WTC11 (cell line): ENCODE measurements at regions not wholly inside any gene's neighbourhood (a gene's known extent, or its start where the extent isn't known, plus 50 kb on each side); places are given as distances from the start of the nearest gene placed in this dataset.
"Not testable (repeated sequence)": the region's sequence is repeated elsewhere in the genome, so short reads cannot be mapped to it uniquely, and the experiment has no call there.

Source experiments
- ATAC-seq: fragments of 200-7000 bp; cut with Tn5 transposase; 2 replicates; pipeline ENCODE4 v1.10.0; 2021; ENCODE audit warnings: mild to moderate bottlenecking, moderate library complexity
- CTCF ChIA-PET: fragments of 300-600 bp; sonication (Branson Sonifier 250); formaldehyde crosslinking; loops from one replicate; lab custom pipeline; 2021; ENCODE audit warnings: antibody characterized with exemption; lab: Charles Lee
- POLR2A ChIA-PET: fragments of 350-600 bp; sonication (Branson Sonifier 250); formaldehyde crosslinking; loops from one replicate; lab custom pipeline; 2021; ENCODE audit warnings: antibody characterized with exemption; lab: Charles Lee
- DNase-seq: peaks from one replicate; pipeline ENCODE4 v3.0.0; 2021; ENCODE audit warnings: low spot score
- H3K27ac Mint-ChIP-seq: 2 replicates; pipeline ENCODE4 v1.8.0; 2021; ENCODE audit warnings: mixed read lengths
- H3K27me3 Mint-ChIP-seq: 2 replicates; pipeline ENCODE4 v1.8.0; 2021; ENCODE audit warnings: low read depth, mild to moderate bottlenecking, moderate library complexity, mixed read lengths
- H3K36me3 Mint-ChIP-seq: 2 replicates; pipeline ENCODE4 v1.8.0; 2021; ENCODE audit warnings: mixed read lengths
- H3K4me1 Mint-ChIP-seq: 2 replicates; pipeline ENCODE4 v1.8.0; 2022; ENCODE audit warnings: mixed read lengths
- H3K4me3 Mint-ChIP-seq: 2 replicates; pipeline ENCODE4 v1.8.0; 2021; ENCODE audit warnings: mild to moderate bottlenecking, moderate library complexity, mixed read lengths
- H3K9me3 Mint-ChIP-seq: 2 replicates; pipeline ENCODE4 v1.8.0; 2021; ENCODE audit warnings: mixed read lengths
- ESRRA ChIP-seq: sonication (generic); formaldehyde crosslinking; IDR thresholded peaks from 2 replicates; pipeline ENCODE4 v1.8.1; 2022; ENCODE audit warnings: mild to moderate bottlenecking, missing genetic modification reagents, borderline replicate concordance
- ETV6 ChIP-seq: sonication (generic); formaldehyde crosslinking; IDR thresholded peaks from 2 replicates; pipeline ENCODE4 v1.8.1; 2022; ENCODE audit warnings: mild to moderate bottlenecking, missing genetic modification reagents
- FOXJ3 ChIP-seq: sonication (generic); formaldehyde crosslinking; IDR thresholded peaks from 2 replicates; pipeline ENCODE4 v1.9.0; 2021; ENCODE audit warnings: missing genetic modification reagents, mild to moderate bottlenecking, borderline replicate concordance
- IRF2 ChIP-seq: sonication (generic); formaldehyde crosslinking; IDR thresholded peaks from 2 replicates; pipeline ENCODE4 v1.8.0; 2022; ENCODE audit warnings: low read depth, missing genetic modification reagents, borderline replicate concordance
- NFYB ChIP-seq: sonication (generic); formaldehyde crosslinking; conservative IDR thresholded peaks from 2 replicates; pipeline ENCODE4 v1.8.0; 2022; ENCODE audit warnings: low read depth, missing genetic modification reagents
- NR2C2 ChIP-seq: sonication (generic); formaldehyde crosslinking; IDR thresholded peaks from 2 replicates; pipeline ENCODE4 v1.8.0; 2022; ENCODE audit warnings: mild to moderate bottlenecking, missing genetic modification reagents
- RORB ChIP-seq: fragments of 250-450 bp; sonication (Bioruptor Pico); IDR thresholded peaks from 2 replicates; pipeline ENCODE4 v1.9.0; 2021; ENCODE audit warnings: mild to moderate bottlenecking
- ZNF219 ChIP-seq: sonication (generic); formaldehyde crosslinking; IDR thresholded peaks from 2 replicates; pipeline ENCODE4 v1.8.0; 2023; ENCODE audit warnings: missing genetic modification reagents, mild to moderate bottlenecking, borderline replicate concordance
- TF ChIP-seq, protein P1 (sequence below): sonication (generic); formaldehyde crosslinking; IDR thresholded peaks from 2 replicates; pipeline ENCODE4 v1.8.1; 2023; ENCODE audit warnings: mild to moderate bottlenecking, missing genetic modification reagents, moderate library complexity
- TF ChIP-seq, protein P2 (sequence below): sonication (generic); formaldehyde crosslinking; IDR thresholded peaks from 2 replicates; pipeline ENCODE4 v1.8.1; 2023; ENCODE audit warnings: mild to moderate bottlenecking, moderate library complexity, missing genetic modification reagents
- TF ChIP-seq, protein P3 (sequence below): sonication (generic); formaldehyde crosslinking; IDR thresholded peaks from 2 replicates; pipeline ENCODE4 v1.8.0; 2023; ENCODE audit warnings: missing genetic modification reagents
- TF ChIP-seq, protein P4 (sequence below): sonication (generic); formaldehyde crosslinking; IDR thresholded peaks from 2 replicates; pipeline ENCODE4 v1.8.0; 2023; ENCODE audit warnings: mild to moderate bottlenecking, missing genetic modification reagents

DNA sequence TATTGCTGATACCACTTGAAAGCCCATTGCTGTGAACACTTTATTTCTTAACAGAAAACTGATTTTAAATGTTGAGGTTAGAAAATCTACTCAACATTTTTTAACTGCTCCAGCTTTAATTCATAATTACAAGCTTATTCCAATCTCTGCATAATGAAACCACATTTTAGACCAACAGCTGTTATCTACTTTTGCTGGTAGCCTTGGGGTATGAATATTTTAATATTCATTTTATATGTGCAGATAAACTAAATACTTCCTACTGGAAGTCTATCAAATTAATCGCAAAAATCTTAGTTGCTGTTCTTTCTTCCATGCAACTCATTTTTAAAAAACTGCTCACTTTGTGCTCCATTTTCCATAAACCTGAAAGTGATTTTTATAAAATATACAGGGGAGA, 189.3 kb upstream of the SLC35B3 start:
- Mint-ChIP-seq H3K27me3 (no peaks in the 10 kb centered on the region), H3K4me1 (no peaks in the 10 kb centered on the region), H3K9me3 (no peaks in the 10 kb centered on the region), H3K36me3 (no peaks in the 10 kb centered on the region), H3K4me3 (no peak overlapping the region), H3K27ac (no peak overlapping the region)
- DNase-seq (no peak), ATAC-seq (no peak)
- ChIA-PET POLR2A (no interaction called here), CTCF (no interaction called here)
- TF ChIP-seq NR2C2 (CRISPR knock-in tag) (no peak), ESRRA (no peak)
- TF ChIP-seq, protein P1, sequence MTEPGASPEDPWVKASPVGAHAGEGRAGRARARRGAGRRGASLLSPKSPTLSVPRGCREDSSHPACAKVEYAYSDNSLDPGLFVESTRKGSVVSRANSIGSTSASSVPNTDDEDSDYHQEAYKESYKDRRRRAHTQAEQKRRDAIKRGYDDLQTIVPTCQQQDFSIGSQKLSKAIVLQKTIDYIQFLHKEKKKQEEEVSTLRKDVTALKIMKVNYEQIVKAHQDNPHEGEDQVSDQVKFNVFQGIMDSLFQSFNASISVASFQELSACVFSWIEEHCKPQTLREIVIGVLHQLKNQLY (CRISPR knock-in tag) = no peak
- TF ChIP-seq, protein P2, sequence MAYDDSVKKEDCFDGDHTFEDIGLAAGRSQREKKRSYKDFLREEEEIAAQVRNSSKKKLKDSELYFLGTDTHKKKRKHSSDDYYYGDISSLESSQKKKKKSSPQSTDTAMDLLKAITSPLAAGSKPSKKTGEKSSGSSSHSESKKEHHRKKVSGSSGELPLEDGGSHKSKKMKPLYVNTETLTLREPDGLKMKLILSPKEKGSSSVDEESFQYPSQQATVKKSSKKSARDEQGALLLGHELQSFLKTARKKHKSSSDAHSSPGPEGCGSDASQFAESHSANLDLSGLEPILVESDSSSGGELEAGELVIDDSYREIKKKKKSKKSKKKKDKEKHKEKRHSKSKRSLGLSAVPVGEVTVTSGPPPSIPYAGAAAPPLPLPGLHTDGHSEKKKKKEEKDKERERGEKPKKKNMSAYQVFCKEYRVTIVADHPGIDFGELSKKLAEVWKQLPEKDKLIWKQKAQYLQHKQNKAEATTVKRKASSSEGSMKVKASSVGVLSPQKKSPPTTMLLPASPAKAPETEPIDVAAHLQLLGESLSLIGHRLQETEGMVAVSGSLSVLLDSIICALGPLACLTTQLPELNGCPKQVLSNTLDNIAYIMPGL (CRISPR knock-in tag) = no peak
- TF ChIP-seq, protein P3, sequence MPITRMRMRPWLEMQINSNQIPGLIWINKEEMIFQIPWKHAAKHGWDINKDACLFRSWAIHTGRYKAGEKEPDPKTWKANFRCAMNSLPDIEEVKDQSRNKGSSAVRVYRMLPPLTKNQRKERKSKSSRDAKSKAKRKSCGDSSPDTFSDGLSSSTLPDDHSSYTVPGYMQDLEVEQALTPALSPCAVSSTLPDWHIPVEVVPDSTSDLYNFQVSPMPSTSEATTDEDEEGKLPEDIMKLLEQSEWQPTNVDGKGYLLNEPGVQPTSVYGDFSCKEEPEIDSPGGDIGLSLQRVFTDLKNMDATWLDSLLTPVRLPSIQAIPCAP (CRISPR knock-in tag) = no peak

DNA sequence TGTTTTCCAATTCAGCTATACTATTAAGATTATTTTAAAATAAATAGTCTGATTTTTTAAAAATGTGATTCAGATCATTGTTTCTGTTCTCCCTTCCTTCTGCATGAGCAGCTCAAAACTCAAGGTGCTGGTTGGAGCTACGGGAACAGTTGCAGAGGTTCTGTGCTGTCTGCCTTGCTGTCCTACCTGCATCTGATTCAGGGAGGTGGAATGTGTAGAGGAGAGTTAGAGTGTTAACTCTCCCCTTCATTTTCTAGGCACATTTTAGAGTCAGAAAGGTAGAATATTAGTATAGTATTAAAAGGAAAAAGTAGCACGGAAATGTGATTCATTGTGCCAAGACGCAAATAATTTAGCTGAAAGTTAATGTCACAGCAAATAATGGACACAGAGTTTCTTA, 188.1 kb upstream of the SLC35B3 start:
- H3K27ac Mint-ChIP-seq = no peak overlapping the region
- peaks cover 1% of the 10 kb centered on the region; the same call in 1 of the 2 replicates for H3K9me3 Mint-ChIP-seq
- ATAC-seq (no peak), DNase-seq (no peak)
- TF ChIP-seq, protein P4, sequence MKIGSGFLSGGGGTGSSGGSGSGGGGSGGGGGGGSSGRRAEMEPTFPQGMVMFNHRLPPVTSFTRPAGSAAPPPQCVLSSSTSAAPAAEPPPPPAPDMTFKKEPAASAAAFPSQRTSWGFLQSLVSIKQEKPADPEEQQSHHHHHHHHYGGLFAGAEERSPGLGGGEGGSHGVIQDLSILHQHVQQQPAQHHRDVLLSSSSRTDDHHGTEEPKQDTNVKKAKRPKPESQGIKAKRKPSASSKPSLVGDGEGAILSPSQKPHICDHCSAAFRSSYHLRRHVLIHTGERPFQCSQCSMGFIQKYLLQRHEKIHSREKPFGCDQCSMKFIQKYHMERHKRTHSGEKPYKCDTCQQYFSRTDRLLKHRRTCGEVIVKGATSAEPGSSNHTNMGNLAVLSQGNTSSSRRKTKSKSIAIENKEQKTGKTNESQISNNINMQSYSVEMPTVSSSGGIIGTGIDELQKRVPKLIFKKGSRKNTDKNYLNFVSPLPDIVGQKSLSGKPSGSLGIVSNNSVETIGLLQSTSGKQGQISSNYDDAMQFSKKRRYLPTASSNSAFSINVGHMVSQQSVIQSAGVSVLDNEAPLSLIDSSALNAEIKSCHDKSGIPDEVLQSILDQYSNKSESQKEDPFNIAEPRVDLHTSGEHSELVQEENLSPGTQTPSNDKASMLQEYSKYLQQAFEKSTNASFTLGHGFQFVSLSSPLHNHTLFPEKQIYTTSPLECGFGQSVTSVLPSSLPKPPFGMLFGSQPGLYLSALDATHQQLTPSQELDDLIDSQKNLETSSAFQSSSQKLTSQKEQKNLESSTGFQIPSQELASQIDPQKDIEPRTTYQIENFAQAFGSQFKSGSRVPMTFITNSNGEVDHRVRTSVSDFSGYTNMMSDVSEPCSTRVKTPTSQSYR (CRISPR knock-in tag) = no peak
- no peak for TF ChIP-seq IRF2 (CRISPR knock-in tag)
- no peak overlapping the region for H3K4me3 Mint-ChIP-seq
- H3K4me1 Mint-ChIP-seq = peaks cover 7% of the 10 kb centered on the region; the same call in 1 of the 2 replicates
- ChIA-PET CTCF (no interaction called here), POLR2A (no interaction called here)
- H3K36me3 Mint-ChIP-seq = no peaks in the 10 kb centered on the region; the same call in 1 of the 2 replicates
- no peaks in the 10 kb centered on the region for H3K27me3 Mint-ChIP-seq

DNA sequence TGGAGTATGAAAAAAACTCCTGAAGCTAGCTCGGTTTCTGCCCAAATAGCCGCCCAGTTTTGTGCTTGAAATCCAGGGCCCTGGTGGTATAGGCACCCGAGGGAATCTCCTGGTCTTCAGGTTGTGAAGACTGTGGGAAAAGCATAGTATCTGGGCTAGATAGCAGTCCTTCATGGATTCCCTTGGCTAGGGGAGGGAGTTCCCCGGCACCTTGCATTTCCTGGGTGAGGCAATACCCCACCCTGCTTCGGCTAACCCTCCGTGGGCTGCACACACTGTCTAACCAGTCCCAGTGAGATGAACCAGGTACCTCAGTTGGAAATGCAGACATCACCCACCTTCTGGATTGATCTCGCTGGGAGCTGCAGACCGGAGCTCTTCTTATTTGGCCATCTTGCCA, 184.5 kb upstream of the SLC35B3 start:
- H3K27me3 Mint-ChIP-seq = no peaks in the 10 kb centered on the region
- ChIA-PET CTCF (no interaction called here), POLR2A (no interaction called here)
- no peak overlapping the region for H3K4me3 Mint-ChIP-seq
- ATAC-seq = no peak
- H3K4me1 Mint-ChIP-seq = peaks cover 7% of the 10 kb centered on the region; the same call in 1 of the 2 replicates
- no peak overlapping the region for H3K27ac Mint-ChIP-seq
- H3K36me3 Mint-ChIP-seq = no peaks in the 10 kb centered on the region; the same call in 1 of the 2 replicates
- TF ChIP-seq RORB (no peak), NFYB (no peak), FOXJ3 (no peak), ETV6 (CRISPR knock-in tag) (no peak), ZNF219 (no peak)
- no peak for DNase-seq
- H3K9me3 Mint-ChIP-seq = peaks cover 4% of the 10 kb centered on the region; the same call in 1 of the 2 replicates

DNA sequence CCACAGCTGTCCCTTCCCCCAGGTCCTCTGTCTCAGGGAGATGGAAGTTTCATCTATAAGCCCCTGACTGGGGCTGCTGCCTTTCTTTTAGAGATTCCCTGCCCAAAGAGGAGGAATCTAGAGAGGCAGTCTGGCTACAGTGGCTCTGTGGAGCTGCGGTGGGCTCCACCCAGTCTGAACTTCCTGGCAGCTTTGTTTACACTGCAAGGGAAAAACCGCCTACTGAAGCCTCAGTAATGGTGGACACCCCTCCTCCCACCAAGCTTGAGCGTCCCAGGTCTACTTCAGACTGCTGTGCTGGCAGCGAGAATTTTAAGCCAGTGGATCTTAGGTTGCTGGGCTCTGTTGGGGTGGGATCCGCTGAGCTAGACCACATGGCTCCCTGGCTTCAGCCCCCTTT, 184.1 kb upstream of the SLC35B3 start:
- H3K27me3 Mint-ChIP-seq, DNase-seq, H3K9me3 Mint-ChIP-seq, CTCF ChIA-PET, H3K4me3 Mint-ChIP-seq, POLR2A ChIA-PET, H3K36me3 Mint-ChIP-seq, H3K4me1 Mint-ChIP-seq, H3K27ac Mint-ChIP-seq: not testable (repeated sequence)
- peak; percentile 32; the same call in 1 of the 2 replicates for ATAC-seq
